OCI-LY1 (cell line): ENCODE measurements at regions not wholly inside any gene's neighbourhood (a gene's known extent, or its start where the extent isn't known, plus 50 kb on each side); places are given as distances from the start of the nearest gene placed in this dataset.

Experiments
- CTCF ChIP-seq: fragments of 200-600 bp; sonication (generic), shearing (Covaris generic); IDR thresholded peaks from 2 replicates; pipeline ENCODE4 v1.5.1; 2017; ENCODE audit warnings: mild to moderate bottlenecking, antibody characterized with exemption, low read length, moderate library complexity, mixed read lengths
- EZH2 ChIP-seq: fragments of 200-600 bp; sonication (generic), shearing (Covaris generic); IDR thresholded peaks from 2 replicates; pipeline ENCODE4 v1.8.0; 2017; ENCODE audit warnings: borderline replicate concordance, mixed run types, mild to moderate bottlenecking, antibody characterized with exemption, low read length, moderate library complexity, mixed read lengths

- TF ChIP-seq EZH2 (no peak), CTCF (no peak)
Measured at GRCh38 chr7:131183611-131184119, 144.0 kb upstream of the MKLN1 start.
